ENCODE measurements at regions not wholly inside any gene's neighbourhood (a gene's known extent, or its start where the extent isn't known, plus 50 kb on each side); places are given as distances from the start of the nearest gene placed in this dataset.

DNA sequence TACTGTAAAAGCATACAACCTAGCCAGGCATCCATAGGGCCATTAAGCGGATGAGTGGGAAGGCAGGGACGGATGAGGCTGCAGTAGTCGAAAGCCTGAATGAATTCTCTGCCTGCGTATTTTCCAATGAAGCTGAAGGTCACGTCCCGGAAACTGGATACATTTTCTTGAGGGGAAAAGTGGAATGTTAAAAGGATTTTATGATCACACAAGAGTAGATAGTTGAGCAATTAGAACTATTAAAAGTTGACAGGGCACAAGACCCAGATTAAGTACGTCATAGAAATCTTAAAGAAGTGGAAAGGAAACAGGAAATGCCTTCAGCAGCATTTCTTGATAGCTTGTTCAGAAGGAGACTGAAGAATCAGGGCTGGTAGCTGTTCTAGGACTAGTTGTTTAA, 98.3 kb upstream of the CXXC4 start:
- Histone ChIP-seq H3K36me3 (ENCODE audit: insufficient read depth, low read length) (no peaks in the 10 kb centered on the region), H3K4me1 (ENCODE audit: insufficient read depth, low read length, poor library complexity, severe bottlenecking) (no peaks in the 10 kb centered on the region), H4K20me1 (ENCODE audit: insufficient read depth, low read length) (no peaks in the 10 kb centered on the region), H3K79me2 (ENCODE audit: insufficient read depth, low read depth, low read length) (no peaks in the 10 kb centered on the region), H3K9me2 (ENCODE audit: insufficient read depth, low read length) (no peaks in the 10 kb centered on the region), H3K4me3 (ENCODE audit: low read depth, low read length, poor library complexity, severe bottlenecking) (no peak overlapping the region), H3K27ac (ENCODE audit: low read depth, low read length, poor library complexity, severe bottlenecking) (no peak overlapping the region), H3K4me2 (ENCODE audit: low read length) (no peak overlapping the region), H2AFZ (ENCODE audit: low read length) (no peak overlapping the region), H3K9me3 (ENCODE audit: low read length) (no peaks in the 10 kb centered on the region)
- ChIA-PET CTCF (ENCODE audit: unreplicated experiment) (no interaction called here), POLR2A (no interaction called here)
- no TSS peak for BruUV-seq (replicated peaks)
- intact Hi-C loops (cut with micrococcal nuclease; ENCODE audit: unreplicated experiment) = no loop called here
- DNase-seq (ENCODE audit: low spot score) = no peak
- TF ChIP-seq, protein P1, sequence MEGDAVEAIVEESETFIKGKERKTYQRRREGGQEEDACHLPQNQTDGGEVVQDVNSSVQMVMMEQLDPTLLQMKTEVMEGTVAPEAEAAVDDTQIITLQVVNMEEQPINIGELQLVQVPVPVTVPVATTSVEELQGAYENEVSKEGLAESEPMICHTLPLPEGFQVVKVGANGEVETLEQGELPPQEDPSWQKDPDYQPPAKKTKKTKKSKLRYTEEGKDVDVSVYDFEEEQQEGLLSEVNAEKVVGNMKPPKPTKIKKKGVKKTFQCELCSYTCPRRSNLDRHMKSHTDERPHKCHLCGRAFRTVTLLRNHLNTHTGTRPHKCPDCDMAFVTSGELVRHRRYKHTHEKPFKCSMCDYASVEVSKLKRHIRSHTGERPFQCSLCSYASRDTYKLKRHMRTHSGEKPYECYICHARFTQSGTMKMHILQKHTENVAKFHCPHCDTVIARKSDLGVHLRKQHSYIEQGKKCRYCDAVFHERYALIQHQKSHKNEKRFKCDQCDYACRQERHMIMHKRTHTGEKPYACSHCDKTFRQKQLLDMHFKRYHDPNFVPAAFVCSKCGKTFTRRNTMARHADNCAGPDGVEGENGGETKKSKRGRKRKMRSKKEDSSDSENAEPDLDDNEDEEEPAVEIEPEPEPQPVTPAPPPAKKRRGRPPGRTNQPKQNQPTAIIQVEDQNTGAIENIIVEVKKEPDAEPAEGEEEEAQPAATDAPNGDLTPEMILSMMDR (conservative IDR thresholded peaks at IDR 0.05; ENCODE audit: low read length) = no peak

DNA sequence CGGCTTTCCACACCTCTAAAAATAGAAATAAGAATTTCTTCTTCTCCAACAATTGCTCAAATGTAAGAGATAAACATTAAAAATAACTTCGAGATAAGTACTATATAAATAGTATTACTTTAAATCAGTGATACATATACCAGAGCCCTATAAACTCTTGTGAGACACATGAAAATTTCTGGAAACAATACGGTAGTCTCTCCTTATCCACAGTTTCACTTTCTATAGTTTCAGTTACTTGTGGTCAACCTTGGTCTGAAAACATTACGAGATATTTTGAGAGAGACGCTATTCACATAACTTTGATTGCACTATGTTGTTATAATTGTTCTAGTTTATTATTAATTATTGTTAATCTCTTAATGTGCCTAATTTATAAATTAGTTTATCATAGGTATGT, 101.5 kb upstream of the CXXC4 start:
- Histone ChIP-seq H3K79me2 (ENCODE audit: insufficient read depth, low read depth, low read length) (no peaks in the 10 kb centered on the region), H2AFZ (ENCODE audit: low read length) (no peak overlapping the region), H4K20me1 (ENCODE audit: insufficient read depth, low read length) (no peaks in the 10 kb centered on the region), H3K36me3 (ENCODE audit: insufficient read depth, low read length) (no peaks in the 10 kb centered on the region), H3K9me2 (ENCODE audit: insufficient read depth, low read length) (no peaks in the 10 kb centered on the region), H3K4me3 (ENCODE audit: low read depth, low read length, poor library complexity, severe bottlenecking) (no peak overlapping the region), H3K9me3 (ENCODE audit: low read length) (no peaks in the 10 kb centered on the region), H3K4me1 (ENCODE audit: insufficient read depth, low read length, poor library complexity, severe bottlenecking) (no peaks in the 10 kb centered on the region), H3K4me2 (ENCODE audit: low read length) (no peak overlapping the region), H3K27ac (ENCODE audit: low read depth, low read length, poor library complexity, severe bottlenecking) (no peak overlapping the region)
- TF ChIP-seq EZH2phosphoT487 (IDR thresholded peaks at IDR 0.05; ENCODE audit: borderline replicate concordance, low read depth, low read length) = no peak
- TF ChIP-seq, protein P1 (conservative IDR thresholded peaks at IDR 0.05; ENCODE audit: low read length) = no peak
- CTCF ChIA-PET (ENCODE audit: unreplicated experiment) = no interaction called here
- no peak for DNase-seq (ENCODE audit: low spot score)
- BruUV-seq (replicated peaks) = no TSS peak
- POLR2A ChIA-PET = no interaction called here
- intact Hi-C loops (cut with micrococcal nuclease; ENCODE audit: unreplicated experiment) = no loop called here

DNA sequence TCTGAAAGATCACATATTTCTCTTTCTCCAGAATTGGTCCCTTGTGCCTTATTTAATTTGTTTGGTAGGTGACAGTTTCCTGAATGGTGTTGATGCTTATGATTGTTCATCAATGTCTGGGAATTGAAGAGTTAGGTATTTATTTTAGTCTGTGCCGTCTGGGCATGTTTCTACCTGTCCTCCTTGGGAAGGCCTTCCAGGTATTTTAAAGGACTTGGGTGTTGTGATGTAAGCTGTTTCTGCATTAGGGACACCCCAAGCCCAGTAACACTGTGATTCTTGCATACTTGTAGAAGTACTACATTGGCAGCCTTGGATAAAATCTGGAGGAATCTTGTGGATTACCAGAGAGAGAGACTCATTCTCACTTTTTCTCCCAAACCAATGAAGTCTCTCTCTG, 120.8 kb upstream of the CXXC4 start:
- no peaks in the 10 kb centered on the region for H3K9me2 ChIP-seq (ENCODE audit: insufficient read depth, low read length)
- POLR2A ChIA-PET = no interaction called here
- H3K36me3 ChIP-seq (ENCODE audit: insufficient read depth, low read length) = no peaks in the 10 kb centered on the region
- BruUV-seq (replicated peaks) = no TSS peak
- H3K4me1 ChIP-seq (ENCODE audit: insufficient read depth, low read length, poor library complexity, severe bottlenecking) = no peaks in the 10 kb centered on the region
- no peaks in the 10 kb centered on the region for H3K9me3 ChIP-seq (ENCODE audit: low read length)
- no peak for DNase-seq (ENCODE audit: low spot score)
- intact Hi-C loops (cut with micrococcal nuclease; ENCODE audit: unreplicated experiment) = no loop called here
- TF ChIP-seq, protein P1 (conservative IDR thresholded peaks at IDR 0.05; ENCODE audit: low read length) = no peak
- H3K27ac ChIP-seq (ENCODE audit: low read depth, low read length, poor library complexity, severe bottlenecking) = no peak overlapping the region
- H3K4me3 ChIP-seq (ENCODE audit: low read depth, low read length, poor library complexity, severe bottlenecking) = no peak overlapping the region
- H3K79me2 ChIP-seq (ENCODE audit: insufficient read depth, low read depth, low read length) = no peaks in the 10 kb centered on the region
- CTCF ChIA-PET (ENCODE audit: unreplicated experiment) = no interaction called here
- no peaks in the 10 kb centered on the region for H4K20me1 ChIP-seq (ENCODE audit: insufficient read depth, low read length)
- H2AFZ ChIP-seq (ENCODE audit: low read length) = no peak overlapping the region
- H3K4me2 ChIP-seq (ENCODE audit: low read length) = no peak overlapping the region
